ENCODE measurements at regions not wholly inside any gene's neighbourhood (a gene's known extent, or its start where the extent isn't known, plus 50 kb on each side); places are given as distances from the start of the nearest gene placed in this dataset.

DNA sequence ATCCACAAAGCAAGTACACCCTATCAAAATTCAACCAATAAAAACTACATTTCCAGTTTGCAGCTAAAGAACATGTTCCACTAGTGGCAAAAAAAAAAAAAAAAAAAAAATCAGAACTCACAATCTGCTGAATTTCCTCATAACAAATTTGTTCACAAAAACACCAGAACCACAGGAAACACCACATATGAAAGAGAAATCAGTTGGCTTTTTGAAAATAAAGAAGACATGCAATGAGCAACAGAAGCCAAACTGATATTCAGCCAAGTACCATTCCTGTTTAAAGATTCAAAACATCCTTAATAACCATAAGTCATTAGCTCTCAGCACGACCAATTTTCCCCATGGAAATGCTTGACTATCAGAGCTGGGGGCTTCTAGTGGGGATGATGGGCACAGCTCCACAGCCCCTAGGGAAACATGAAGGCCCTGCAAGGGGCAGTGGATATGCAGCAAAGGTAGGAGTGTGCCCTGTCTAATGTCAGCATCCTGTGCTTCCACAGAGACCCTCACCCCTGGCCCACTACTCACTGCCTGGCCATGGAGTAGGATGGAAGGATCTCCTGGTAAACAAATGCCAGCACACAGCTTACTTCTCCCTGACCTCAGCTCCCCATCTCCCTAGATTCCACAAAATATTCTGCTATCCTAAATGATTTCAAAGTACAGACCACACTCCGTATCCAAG, 74.0 kb upstream of the DOCK9 start:
- TF ChIP-seq, protein P1, sequence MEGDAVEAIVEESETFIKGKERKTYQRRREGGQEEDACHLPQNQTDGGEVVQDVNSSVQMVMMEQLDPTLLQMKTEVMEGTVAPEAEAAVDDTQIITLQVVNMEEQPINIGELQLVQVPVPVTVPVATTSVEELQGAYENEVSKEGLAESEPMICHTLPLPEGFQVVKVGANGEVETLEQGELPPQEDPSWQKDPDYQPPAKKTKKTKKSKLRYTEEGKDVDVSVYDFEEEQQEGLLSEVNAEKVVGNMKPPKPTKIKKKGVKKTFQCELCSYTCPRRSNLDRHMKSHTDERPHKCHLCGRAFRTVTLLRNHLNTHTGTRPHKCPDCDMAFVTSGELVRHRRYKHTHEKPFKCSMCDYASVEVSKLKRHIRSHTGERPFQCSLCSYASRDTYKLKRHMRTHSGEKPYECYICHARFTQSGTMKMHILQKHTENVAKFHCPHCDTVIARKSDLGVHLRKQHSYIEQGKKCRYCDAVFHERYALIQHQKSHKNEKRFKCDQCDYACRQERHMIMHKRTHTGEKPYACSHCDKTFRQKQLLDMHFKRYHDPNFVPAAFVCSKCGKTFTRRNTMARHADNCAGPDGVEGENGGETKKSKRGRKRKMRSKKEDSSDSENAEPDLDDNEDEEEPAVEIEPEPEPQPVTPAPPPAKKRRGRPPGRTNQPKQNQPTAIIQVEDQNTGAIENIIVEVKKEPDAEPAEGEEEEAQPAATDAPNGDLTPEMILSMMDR (IDR thresholded peaks at IDR 0.05; ENCODE audit: low read length), result no peak
- TF ChIP-seq EZH2 (IDR thresholded peaks at IDR 0.05; ENCODE audit: borderline replicate concordance, low read length), result no peak
